GM23338 (cell line): ENCODE measurements at regions not wholly inside any gene's neighbourhood (a gene's known extent, or its start where the extent isn't known, plus 50 kb on each side); places are given as distances from the start of the nearest gene placed in this dataset.

Source experiments
- ATAC-seq: fragments of 200-7000 bp; cut with Tn5 transposase; 3 replicates; pipeline ENCODE4 v1.9.1; 2020
- DNase-seq: peaks from one replicate; pipeline ENCODE4 v3.0.0-alpha.2; 2015; ENCODE audit warnings: low spot score
- H2AFZ ChIP-seq: fragments of 200-600 bp; sonication (generic); 2 replicates; pipeline ENCODE4 v1.8.0; 2016; ENCODE audit warnings: antibody characterized with exemption, mild to moderate bottlenecking, moderate library complexity
- H3F3A ChIP-seq: fragments of 200-600 bp; sonication (generic); replicated peaks from 2 replicates; pipeline ENCODE4 v1.8.0; 2017; ENCODE audit warnings: antibody characterized with exemption, mixed run types, low read depth
- H3K27ac ChIP-seq: fragments of 200-600 bp; sonication (generic); 2 replicates; pipeline ENCODE4 v1.6.1; 2016; ENCODE audit warnings: low read depth
- H3K27me3 ChIP-seq: fragments of 200-600 bp; sonication (generic); 2 replicates; pipeline ENCODE4 v1.8.0; 2016; ENCODE audit warnings: mild to moderate bottlenecking, mixed run types, moderate library complexity; ENCODE audit not compliant: insufficient read depth
- H3K36me3 ChIP-seq: fragments of 200-600 bp; sonication (generic); 2 replicates; pipeline ENCODE4 v1.8.0; 2016; ENCODE audit warnings: mild to moderate bottlenecking; ENCODE audit not compliant: insufficient read depth
- H3K4me1 ChIP-seq: fragments of 200-600 bp; sonication (generic); 2 replicates; pipeline ENCODE4 v1.8.0; 2016; ENCODE audit warnings: mild to moderate bottlenecking, moderate library complexity; ENCODE audit not compliant: insufficient read depth
- H3K4me2 ChIP-seq: fragments of 200-600 bp; sonication (generic); 2 replicates; pipeline ENCODE4 v1.7.1; 2017; ENCODE audit warnings: mixed run types
- H3K4me3 ChIP-seq: fragments of 200-600 bp; sonication (generic); 2 replicates; pipeline ENCODE4 v1.6.1; 2016; ENCODE audit warnings: mixed run types
- H3K79me2 ChIP-seq: fragments of 200-600 bp; sonication (generic); replicated peaks from 2 replicates; pipeline ENCODE4 v1.8.0; 2017; ENCODE audit warnings: mild to moderate bottlenecking; ENCODE audit not compliant: insufficient read depth
- H3K9me2 ChIP-seq: fragments of 200-600 bp; sonication (generic); 2 replicates; pipeline ENCODE4 v1.8.0; 2017; ENCODE audit not compliant: insufficient read depth
- H4K20me1 ChIP-seq: fragments of 200-600 bp; sonication (generic); replicated peaks from 2 replicates; pipeline ENCODE4 v1.8.0; 2017; ENCODE audit warnings: mild to moderate bottlenecking; ENCODE audit not compliant: insufficient read depth
- H3K27ac Mint-ChIP-seq: 2 replicates; pipeline ENCODE4 v1.8.0; 2020; ENCODE audit warnings: inconsistent platforms, mild to moderate bottlenecking, moderate library complexity, mixed read lengths
- H3K27me3 Mint-ChIP-seq: 3 replicates; pipeline ENCODE4 v1.8.0; 2022; ENCODE audit warnings: low read depth, mild to moderate bottlenecking, moderate library complexity, mixed read lengths, inconsistent platforms; ENCODE audit not compliant: insufficient read depth, poor library complexity
- H3K36me3 Mint-ChIP-seq: 3 replicates; pipeline ENCODE4 v1.8.0; 2021; ENCODE audit warnings: low read depth, mild to moderate bottlenecking, inconsistent platforms, moderate library complexity, mixed read lengths
- H3K4me1 Mint-ChIP-seq: 3 replicates; pipeline ENCODE4 v1.8.0; 2020; ENCODE audit warnings: mild to moderate bottlenecking, inconsistent platforms, mixed read lengths
- H3K4me3 Mint-ChIP-seq: 3 replicates; pipeline ENCODE4 v1.8.0; 2021; ENCODE audit warnings: moderate library complexity, mild to moderate bottlenecking, inconsistent platforms, mixed read lengths
- H3K9me3 Mint-ChIP-seq: 3 replicates; pipeline ENCODE4 v1.8.0; 2020; ENCODE audit warnings: moderate library complexity, mild to moderate bottlenecking, inconsistent platforms, mixed read lengths
- CREB1 ChIP-seq: fragments of 250-450 bp; sonication (Bioruptor Pico); IDR thresholded peaks from 2 replicates; pipeline ENCODE4 v1.5.0; 2020; ENCODE audit warnings: low read depth, mild to moderate bottlenecking, moderate library complexity
- EZH2 ChIP-seq: fragments of 200-600 bp; sonication (generic); IDR thresholded peaks from one replicate; pipeline ENCODE4 v1.8.0; 2017; ENCODE audit warnings: antibody characterized with exemption, mild to moderate bottlenecking, low read depth; ENCODE audit not compliant: unreplicated experiment
- EZH2phosphoT487 ChIP-seq: fragments of 200-600 bp; sonication (generic); IDR thresholded peaks from one replicate; pipeline ENCODE4 v1.8.1; 2018; ENCODE audit warnings: antibody characterized with exemption; ENCODE audit not compliant: unreplicated experiment
- JUNB ChIP-seq: IDR thresholded peaks from one replicate; pipeline ENCODE4 v1.6.1; 2016; ENCODE audit warnings: antibody characterized with exemption; ENCODE audit not compliant: unreplicated experiment
- NANOG ChIP-seq: IDR thresholded peaks from 2 replicates; pipeline ENCODE4 v1.6.1; 2016; ENCODE audit warnings: antibody characterized with exemption, borderline replicate concordance
- STAT1 ChIP-seq: IDR thresholded peaks from one replicate; pipeline ENCODE4 v1.6.1; 2016; ENCODE audit warnings: antibody characterized with exemption; ENCODE audit not compliant: unreplicated experiment
- ZNF114 ChIP-seq: fragments of 250-450 bp; sonication (Bioruptor Pico); IDR thresholded peaks from 2 replicates; pipeline ENCODE4 v1.5.0; 2020; ENCODE audit warnings: mild to moderate bottlenecking, moderate library complexity
- ZNF331 ChIP-seq: fragments of 250-450 bp; sonication (Bioruptor Pico); IDR thresholded peaks from 2 replicates; pipeline ENCODE4 v1.5.0; 2020; ENCODE audit warnings: low read depth, mild to moderate bottlenecking, moderate library complexity
- TF ChIP-seq, protein P1 (sequence below), 2 experiments: fragments of 200-600 bp in 1 of 2; sonication (generic) in 1 of 2; conservative IDR thresholded peaks; 2 replicates each; pipeline versions ENCODE4 v1.5.1 to v1.6.1; 2016 to 2017; ENCODE audit warnings: antibody characterized with exemption in 2 of 2, low read depth in 2 of 2, mild to moderate bottlenecking in 2 of 2, moderate library complexity in 1 of 2
- TF ChIP-seq, protein P2 (sequence below): IDR thresholded peaks from one replicate; pipeline ENCODE4 v1.6.1; 2018; ENCODE audit warnings: antibody characterized with exemption; ENCODE audit not compliant: unreplicated experiment
- TF ChIP-seq, protein P3 (sequence below): IDR thresholded peaks from 2 replicates; pipeline ENCODE4 v1.6.1; 2016; ENCODE audit warnings: antibody characterized with exemption

DNA sequence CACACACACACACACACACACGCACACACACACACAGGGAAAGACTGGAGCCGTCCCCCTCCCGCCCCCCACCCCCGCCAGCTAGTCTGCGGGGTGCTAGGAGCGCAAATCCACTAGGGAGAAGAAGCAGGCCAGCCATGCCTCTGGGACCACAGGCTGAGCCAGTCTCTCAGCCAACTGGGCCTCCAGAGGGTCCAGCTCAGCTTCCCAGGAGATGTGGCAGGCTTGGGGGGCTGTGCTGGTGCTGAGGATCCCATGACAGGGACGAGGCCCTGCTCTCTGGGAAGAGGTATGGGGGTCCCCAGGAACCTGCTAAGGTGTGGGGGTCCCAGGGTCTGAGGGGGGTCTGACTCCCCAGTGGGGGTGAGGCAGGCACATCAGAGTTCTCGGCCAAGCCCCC is 133.5 kb downstream of the NCOR2 start (continued):
- TF ChIP-seq NANOG = no peak
- TF ChIP-seq EZH2phosphoT487 = no peak
- TF ChIP-seq, protein P1, sequence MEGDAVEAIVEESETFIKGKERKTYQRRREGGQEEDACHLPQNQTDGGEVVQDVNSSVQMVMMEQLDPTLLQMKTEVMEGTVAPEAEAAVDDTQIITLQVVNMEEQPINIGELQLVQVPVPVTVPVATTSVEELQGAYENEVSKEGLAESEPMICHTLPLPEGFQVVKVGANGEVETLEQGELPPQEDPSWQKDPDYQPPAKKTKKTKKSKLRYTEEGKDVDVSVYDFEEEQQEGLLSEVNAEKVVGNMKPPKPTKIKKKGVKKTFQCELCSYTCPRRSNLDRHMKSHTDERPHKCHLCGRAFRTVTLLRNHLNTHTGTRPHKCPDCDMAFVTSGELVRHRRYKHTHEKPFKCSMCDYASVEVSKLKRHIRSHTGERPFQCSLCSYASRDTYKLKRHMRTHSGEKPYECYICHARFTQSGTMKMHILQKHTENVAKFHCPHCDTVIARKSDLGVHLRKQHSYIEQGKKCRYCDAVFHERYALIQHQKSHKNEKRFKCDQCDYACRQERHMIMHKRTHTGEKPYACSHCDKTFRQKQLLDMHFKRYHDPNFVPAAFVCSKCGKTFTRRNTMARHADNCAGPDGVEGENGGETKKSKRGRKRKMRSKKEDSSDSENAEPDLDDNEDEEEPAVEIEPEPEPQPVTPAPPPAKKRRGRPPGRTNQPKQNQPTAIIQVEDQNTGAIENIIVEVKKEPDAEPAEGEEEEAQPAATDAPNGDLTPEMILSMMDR (conservative IDR thresholded peaks at IDR 0.05; ENCODE audit: low read depth in 2 of 2) = no peak
- TF ChIP-seq, protein P2, sequence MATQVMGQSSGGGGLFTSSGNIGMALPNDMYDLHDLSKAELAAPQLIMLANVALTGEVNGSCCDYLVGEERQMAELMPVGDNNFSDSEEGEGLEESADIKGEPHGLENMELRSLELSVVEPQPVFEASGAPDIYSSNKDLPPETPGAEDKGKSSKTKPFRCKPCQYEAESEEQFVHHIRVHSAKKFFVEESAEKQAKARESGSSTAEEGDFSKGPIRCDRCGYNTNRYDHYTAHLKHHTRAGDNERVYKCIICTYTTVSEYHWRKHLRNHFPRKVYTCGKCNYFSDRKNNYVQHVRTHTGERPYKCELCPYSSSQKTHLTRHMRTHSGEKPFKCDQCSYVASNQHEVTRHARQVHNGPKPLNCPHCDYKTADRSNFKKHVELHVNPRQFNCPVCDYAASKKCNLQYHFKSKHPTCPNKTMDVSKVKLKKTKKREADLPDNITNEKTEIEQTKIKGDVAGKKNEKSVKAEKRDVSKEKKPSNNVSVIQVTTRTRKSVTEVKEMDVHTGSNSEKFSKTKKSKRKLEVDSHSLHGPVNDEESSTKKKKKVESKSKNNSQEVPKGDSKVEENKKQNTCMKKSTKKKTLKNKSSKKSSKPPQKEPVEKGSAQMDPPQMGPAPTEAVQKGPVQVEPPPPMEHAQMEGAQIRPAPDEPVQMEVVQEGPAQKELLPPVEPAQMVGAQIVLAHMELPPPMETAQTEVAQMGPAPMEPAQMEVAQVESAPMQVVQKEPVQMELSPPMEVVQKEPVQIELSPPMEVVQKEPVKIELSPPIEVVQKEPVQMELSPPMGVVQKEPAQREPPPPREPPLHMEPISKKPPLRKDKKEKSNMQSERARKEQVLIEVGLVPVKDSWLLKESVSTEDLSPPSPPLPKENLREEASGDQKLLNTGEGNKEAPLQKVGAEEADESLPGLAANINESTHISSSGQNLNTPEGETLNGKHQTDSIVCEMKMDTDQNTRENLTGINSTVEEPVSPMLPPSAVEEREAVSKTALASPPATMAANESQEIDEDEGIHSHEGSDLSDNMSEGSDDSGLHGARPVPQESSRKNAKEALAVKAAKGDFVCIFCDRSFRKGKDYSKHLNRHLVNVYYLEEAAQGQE = no peak
- no peak for TF ChIP-seq ZNF114
- TF ChIP-seq STAT1 = no peak
- TF ChIP-seq EZH2 = no peak
- TF ChIP-seq JUNB = no peak

DNA sequence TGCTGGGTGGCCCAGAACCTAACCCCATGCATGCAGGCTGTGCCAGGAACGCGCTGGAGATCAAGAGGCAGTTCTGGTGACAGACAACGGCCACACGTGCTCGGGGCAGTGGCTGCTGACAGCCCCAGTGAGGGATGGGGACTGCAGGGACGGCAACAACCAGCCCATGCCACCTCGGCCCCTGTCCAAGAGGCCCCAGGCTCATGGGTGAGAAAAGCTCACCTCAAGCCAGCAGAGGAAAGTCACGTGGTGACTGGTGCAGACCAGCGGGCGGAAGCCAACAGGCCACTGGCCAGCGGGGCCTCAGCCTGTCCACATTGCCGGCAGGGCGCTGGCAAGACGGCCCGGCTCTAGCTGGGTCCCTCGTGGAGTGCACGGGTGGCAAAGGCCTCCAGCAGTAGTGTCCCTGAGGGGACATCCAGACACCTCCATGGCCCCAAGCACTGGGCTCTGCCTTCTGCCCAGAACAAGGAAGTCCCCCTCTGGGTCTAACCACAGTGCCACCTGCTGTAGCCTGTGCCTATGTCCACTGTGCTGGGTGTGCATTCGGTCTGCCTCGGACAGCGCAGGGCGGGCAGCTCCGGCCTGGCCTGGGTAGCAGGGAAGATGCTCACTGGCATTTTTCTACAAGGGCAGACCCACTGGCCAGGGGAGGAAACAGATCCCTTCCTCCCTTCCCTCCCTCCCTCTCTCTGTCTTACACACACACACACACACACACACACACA is 134.1 kb downstream of the NCOR2 start:
- no peaks in the 10 kb centered on the region for H3K36me3 ChIP-seq
- H2AFZ ChIP-seq = no peak overlapping the region
- Mint-ChIP-seq H3K4me1 (peaks cover 26% of the 10 kb centered on the region), H3K4me3 (no peak overlapping the region), H3K36me3 (peaks cover 34% of the 10 kb centered on the region), H3K27ac (no peak overlapping the region), H3K27me3 (peaks cover 15% of the 10 kb centered on the region), H3K9me3 (0 out of 3 replicates have a peak, but pooled peaks cover 4% of the 10 kb centered on the region)
- DNase-seq (no peak), ATAC-seq (no peak)
- no peak overlapping the region for H3K4me3 ChIP-seq
- H3K79me2 ChIP-seq = peaks cover 6% of the 10 kb centered on the region
- H3K9me2 ChIP-seq = no peaks in the 10 kb centered on the region
- H3K27me3 ChIP-seq = no peaks in the 10 kb centered on the region
- no peak overlapping the region for H3K27ac ChIP-seq
- H3K4me1 ChIP-seq = peaks cover 13% of the 10 kb centered on the region
- no peak overlapping the region for H3K4me2 ChIP-seq
- H3F3A ChIP-seq = peaks cover 19% of the 10 kb centered on the region
- peaks cover 6% of the 10 kb centered on the region for H4K20me1 ChIP-seq
- no peak for TF ChIP-seq NANOG
- TF ChIP-seq, protein P2 = no peak
- TF ChIP-seq CREB1 = no peak
- TF ChIP-seq, protein P1 (conservative IDR thresholded peaks at IDR 0.05; ENCODE audit: low read depth in 2 of 2) = no peak
- TF ChIP-seq, protein P3, sequence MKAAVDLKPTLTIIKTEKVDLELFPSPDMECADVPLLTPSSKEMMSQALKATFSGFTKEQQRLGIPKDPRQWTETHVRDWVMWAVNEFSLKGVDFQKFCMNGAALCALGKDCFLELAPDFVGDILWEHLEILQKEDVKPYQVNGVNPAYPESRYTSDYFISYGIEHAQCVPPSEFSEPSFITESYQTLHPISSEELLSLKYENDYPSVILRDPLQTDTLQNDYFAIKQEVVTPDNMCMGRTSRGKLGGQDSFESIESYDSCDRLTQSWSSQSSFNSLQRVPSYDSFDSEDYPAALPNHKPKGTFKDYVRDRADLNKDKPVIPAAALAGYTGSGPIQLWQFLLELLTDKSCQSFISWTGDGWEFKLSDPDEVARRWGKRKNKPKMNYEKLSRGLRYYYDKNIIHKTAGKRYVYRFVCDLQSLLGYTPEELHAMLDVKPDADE = no peak
- TF ChIP-seq JUNB = no peak
- no peak for TF ChIP-seq EZH2phosphoT487
- no peak for TF ChIP-seq ZNF331 (CRISPR knock-in tag)
